ENCODE measurements at regions not wholly inside any gene's neighbourhood (a gene's known extent, or its start where the extent isn't known, plus 50 kb on each side); places are given as distances from the start of the nearest gene placed in this dataset.
"Not testable (repeated sequence)": the region's sequence is repeated elsewhere in the genome, so short reads cannot be mapped to it uniquely, and the experiment has no call there.

DNA sequence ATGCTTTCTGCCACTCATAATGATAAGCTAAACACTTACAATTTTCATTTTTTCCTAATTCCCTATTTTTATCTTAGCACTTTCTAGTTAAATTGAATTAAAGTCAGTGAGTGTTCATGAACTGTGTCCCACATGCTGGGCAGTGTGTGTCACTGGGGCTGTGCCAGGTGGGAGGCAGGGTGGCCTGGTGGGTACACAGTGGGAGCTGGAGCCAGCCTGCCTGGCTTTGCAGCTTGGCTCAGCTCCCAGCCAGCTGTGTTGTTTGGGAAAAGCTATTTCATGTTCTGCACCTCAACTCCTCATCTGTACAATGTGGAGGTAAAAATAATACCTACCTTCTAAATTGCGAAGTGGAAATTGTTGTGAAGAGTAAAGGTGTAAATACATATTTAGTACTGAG, 238.4 kb downstream of the PLA2G4A start:
- no peak for DNase-seq (ENCODE audit: low spot score in 2 of 2)
- 63 to 79% methylated on average over 1 of the region's 1 CpG for WGBS, 2 donors

DNA sequence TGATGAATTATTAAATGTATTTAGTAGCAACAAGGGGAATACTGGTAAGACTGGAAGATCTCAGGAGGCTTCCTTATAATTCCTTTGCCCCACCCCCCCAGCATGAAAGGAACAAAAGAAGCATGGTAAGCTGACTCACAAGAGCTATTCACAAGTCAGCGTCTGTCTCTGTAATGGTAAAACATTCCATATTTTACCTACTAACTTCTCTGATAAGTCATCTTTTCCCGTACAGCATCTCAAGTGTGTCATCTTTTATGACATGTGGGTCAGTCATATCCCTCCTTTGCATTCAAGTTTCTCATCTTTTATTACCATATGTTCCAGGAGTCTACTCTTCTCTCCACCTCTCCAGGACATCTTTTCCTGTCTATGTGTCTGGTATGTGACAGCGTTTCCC, 241.3 kb downstream of the PLA2G4A start:
- TF ChIP-seq POLR2A (IDR thresholded peaks at IDR 0.05) = no peak
- TF ChIP-seq, protein P1, sequence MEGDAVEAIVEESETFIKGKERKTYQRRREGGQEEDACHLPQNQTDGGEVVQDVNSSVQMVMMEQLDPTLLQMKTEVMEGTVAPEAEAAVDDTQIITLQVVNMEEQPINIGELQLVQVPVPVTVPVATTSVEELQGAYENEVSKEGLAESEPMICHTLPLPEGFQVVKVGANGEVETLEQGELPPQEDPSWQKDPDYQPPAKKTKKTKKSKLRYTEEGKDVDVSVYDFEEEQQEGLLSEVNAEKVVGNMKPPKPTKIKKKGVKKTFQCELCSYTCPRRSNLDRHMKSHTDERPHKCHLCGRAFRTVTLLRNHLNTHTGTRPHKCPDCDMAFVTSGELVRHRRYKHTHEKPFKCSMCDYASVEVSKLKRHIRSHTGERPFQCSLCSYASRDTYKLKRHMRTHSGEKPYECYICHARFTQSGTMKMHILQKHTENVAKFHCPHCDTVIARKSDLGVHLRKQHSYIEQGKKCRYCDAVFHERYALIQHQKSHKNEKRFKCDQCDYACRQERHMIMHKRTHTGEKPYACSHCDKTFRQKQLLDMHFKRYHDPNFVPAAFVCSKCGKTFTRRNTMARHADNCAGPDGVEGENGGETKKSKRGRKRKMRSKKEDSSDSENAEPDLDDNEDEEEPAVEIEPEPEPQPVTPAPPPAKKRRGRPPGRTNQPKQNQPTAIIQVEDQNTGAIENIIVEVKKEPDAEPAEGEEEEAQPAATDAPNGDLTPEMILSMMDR (IDR thresholded peaks at IDR 0.05) = no peak
- intact Hi-C loops (cut with DNase I; ENCODE audit: low total_unique reads) = no loop called here
- WGBS, 2 donors = 41 to 44% methylated on average over 3 of the region's 3 CpGs
- H3K4me3 ChIP-seq (ENCODE audit: low read depth, poor library complexity, severe bottlenecking) = no peak overlapping the region
- no peak for DNase-seq (ENCODE audit: low spot score in 2 of 2)

More for the DNA sequence above, 238.4 kb downstream of the PLA2G4A start:
- intact Hi-C loops (cut with DNase I; ENCODE audit: low total_unique reads) = no loop called here
- no peak for TF ChIP-seq POLR2A (IDR thresholded peaks at IDR 0.05)
- TF ChIP-seq, protein P1 (IDR thresholded peaks at IDR 0.05) = no peak
- no peak overlapping the region for H3K4me3 ChIP-seq (ENCODE audit: low read depth, poor library complexity, severe bottlenecking)

DNA sequence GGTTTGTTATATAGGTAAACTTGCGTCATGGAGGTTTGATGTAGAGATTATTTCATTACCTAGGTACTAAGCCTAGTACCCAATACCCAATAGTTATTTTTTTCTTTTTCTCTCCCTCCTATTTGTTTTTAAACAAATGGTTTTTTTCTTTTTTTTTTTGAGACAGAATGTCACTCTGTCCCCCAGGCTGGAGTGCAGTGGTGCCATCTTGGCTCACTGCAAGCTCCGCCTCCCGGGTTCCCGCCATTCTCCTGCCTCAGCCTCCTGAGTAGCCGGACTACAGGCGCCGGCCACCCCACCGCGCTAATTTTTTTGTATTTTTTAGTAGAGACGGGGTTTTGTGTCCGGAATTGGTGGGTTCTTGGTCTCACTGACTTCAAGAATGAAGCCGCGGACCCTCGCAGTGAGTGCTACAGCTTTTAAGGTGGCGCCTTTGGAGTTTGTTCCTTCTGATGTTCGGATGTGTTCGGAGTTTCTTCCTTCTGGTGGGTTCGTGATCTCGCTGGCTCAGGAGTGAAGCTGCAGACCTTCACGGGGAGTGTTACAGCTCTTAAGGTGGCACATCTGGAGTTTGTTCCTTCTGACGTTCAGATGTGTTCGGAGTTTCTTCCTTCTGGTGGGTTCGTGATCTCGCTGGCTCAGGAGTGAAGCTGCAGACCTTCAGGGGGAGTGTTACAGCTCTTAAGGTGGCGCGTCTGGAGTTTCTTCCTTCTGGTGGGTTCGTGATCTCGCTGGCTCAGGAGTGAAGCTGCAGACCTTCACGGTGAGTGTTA, 243.7 kb downstream of the PLA2G4A start:
- H3K4me3 ChIP-seq (ENCODE audit: low read depth, poor library complexity, severe bottlenecking); DNase-seq (ENCODE audit: low spot score in 2 of 2); intact Hi-C loops (cut with DNase I; ENCODE audit: low total_unique reads): not testable (repeated sequence)
- 78 to 82% methylated on average over 29 of the region's 29 CpGs for WGBS, 2 donors

DNA sequence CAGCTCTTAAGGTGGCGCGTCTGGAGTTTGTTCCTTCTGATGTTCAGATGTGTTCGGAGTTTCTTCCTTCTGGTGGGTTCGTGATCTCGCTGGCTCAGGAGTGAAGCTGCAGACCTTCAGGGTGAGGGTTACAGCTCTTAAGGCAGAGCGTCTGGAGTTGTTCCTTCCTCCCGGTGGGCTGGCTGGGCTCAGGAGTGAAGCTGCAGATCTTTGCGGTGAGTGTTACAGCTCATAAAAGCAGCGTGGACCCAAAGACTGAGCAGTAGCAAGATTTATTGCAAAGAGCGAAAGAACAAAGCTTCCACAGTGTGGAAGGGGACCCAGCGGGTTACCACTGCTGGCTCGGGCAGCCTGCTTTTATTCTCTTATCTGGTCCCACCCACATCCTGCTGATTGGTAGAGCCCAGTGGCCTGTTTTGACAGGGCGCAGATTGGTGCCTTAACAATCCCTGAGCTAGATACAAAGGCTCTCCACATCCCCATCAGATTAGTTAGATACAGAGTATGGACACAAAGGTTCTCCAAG, 244.3 kb downstream of the PLA2G4A start:
- 74 to 81% methylated on average over 13 of the region's 13 CpGs for whole genome bisulfite sequencing, 2 donors
- H3K4me3 ChIP-seq (ENCODE audit: low read depth, poor library complexity, severe bottlenecking); intact Hi-C loops (cut with DNase I; ENCODE audit: low total_unique reads); DNase-seq (ENCODE audit: low spot score in 2 of 2): not testable (repeated sequence)

DNA sequence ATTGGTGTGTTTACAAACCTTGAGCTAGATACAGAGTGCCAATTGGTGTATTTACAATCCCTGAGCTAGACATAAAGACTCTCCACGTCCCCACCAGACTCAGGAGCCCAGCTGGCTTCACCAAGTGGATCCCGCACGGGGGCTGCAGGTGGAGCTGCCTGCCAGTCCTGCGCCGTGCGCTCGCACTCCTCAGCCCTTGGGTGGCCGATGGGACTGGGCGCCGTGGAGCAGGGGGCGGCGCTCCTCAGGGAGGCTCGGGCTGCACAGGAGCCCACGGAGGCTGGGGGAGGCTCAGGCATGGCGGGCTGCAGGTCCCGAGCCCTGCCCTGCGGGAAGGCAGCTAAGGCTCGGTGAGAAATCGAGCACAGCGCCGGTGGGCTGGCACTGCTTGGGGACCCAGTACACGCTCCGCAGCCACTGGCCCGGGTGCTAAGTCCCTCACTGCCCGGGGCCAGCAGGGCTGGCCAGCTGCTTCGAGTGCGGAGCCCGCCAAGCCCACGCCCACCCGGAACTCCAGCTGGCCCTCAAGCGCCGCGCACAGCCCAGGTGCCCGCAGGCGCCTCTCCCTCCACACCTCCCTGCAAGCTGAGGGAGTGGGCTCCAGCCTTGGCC, 245.0 kb downstream of the PLA2G4A start:
- intact Hi-C loops (cut with DNase I; ENCODE audit: low total_unique reads); DNase-seq (ENCODE audit: low spot score in 2 of 2); H3K4me3 ChIP-seq (ENCODE audit: low read depth, poor library complexity, severe bottlenecking): not testable (repeated sequence)
- 93 to 96% methylated on average over 8 to 22 of the region's 35 CpGs for WGBS, 2 donors

DNA sequence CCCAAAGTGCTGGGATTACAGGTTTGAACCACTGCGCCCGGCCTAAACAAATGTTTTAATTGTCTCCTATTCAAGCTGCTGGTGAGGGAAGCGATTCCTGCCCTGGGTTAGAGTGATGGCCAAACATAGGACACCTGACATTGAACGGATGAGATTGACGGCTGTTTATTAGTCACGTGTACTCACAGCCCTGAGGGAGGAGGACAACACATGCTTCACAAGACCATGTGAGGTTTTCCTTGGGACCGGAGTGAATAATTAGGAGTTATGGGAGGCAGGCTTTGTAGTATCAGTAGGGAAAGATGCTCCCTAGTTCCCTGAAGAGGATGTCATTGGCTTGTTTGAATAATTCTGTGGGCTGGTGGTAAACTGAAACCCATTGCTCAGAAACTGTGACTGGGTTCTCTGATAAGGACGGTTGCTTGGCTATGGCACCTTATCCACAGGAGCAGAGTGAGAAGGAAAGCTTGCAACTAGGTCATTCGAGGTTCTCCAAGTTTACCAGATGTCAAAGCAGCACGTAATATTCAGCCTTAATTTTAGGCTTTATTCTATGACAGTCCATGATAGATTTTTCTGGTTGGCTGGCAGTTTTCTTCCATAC, 245.8 kb downstream of the PLA2G4A start:
- no peak for DNase-seq (ENCODE audit: low spot score in 2 of 2)
- WGBS, 2 donors = 95 to 96% methylated on average over 10 of the region's 10 CpGs
- TF ChIP-seq, protein P1 (IDR thresholded peaks at IDR 0.05) = no peak
- TF ChIP-seq POLR2A (IDR thresholded peaks at IDR 0.05) = no peak
- intact Hi-C loops (cut with DNase I; ENCODE audit: low total_unique reads) = no loop called here
- H3K4me3 ChIP-seq (ENCODE audit: low read depth, poor library complexity, severe bottlenecking) = no peak overlapping the region

DNA sequence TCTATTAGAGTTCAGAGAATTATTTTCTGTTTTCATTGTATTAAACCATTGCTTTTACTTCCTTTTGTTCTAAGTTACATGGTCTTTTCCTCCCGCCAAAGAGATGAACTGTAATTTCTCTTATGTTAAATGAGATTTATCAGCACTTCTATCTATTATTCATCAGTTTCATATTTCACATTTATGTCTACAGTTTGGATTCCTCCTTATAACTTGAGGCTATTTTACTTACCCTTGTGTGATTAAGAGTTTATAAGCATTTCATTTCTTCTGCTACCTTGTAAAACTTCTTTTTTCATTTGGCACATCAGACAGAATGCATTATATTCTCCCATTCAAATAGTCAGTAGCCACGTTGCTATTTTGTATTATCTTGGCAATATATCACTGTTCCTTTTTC, 248.2 kb downstream of the PLA2G4A start:
- WGBS, 2 donors = 46 to 61% methylated on average over 2 of the region's 2 CpGs
- no peak overlapping the region for H3K4me3 ChIP-seq (ENCODE audit: low read depth, poor library complexity, severe bottlenecking)
- intact Hi-C loops (cut with DNase I; ENCODE audit: low total_unique reads) = no loop called here
- TF ChIP-seq, protein P1 (IDR thresholded peaks at IDR 0.05) = no peak
- no peak for TF ChIP-seq POLR2A (IDR thresholded peaks at IDR 0.05)
- no peak for DNase-seq (ENCODE audit: low spot score in 2 of 2)
